Pancreas (tissue), 10 donors: ENCODE measurements at regions not wholly inside any gene's neighbourhood (a gene's known extent, or its start where the extent isn't known, plus 50 kb on each side); places are given as distances from the start of the nearest gene placed in this dataset.

ENCODE experiments used
- ATAC-seq, 4 donors: fragments of 200-7000 bp; cut with Tn5 transposase; one replicate each; pipeline versions ENCODE4 v1.8.0 to v1.9.1; 2020; ENCODE audit warnings: mild to moderate bottlenecking in 4 of 4, moderate library complexity in 4 of 4
- DNase-seq, 6 donors: peaks; one replicate each; pipeline ENCODE4 v3.0.0-alpha.2; 2020
- FAIRE-seq: peaks from 2 replicates; lab custom pipeline; 2012; peaks lifted over from hg19 to GRCh38; lab: Jason Lieb, UNC
- H3K27ac ChIP-seq, 4 donors: fragments of 200-600 bp; sonication (generic); 1 replicate in 3 of 4; 2 replicates in 1 of 4; pipeline versions ENCODE4 v1.5.0 to v1.8.0; 2020
- H3K27me3 ChIP-seq, 4 donors: fragments of 200-600 bp; one replicate each; pipeline ENCODE4 v1.8.0; 2021
- H3K36me3 ChIP-seq, 3 donors: fragments of 200-600 bp; sonication (generic) in 1 of 3; one replicate each; pipeline versions ENCODE4 v1.5.0 to v1.8.0; 2020 to 2021
- H3K4me1 ChIP-seq, 3 donors: fragments of 200-600 bp; one replicate each; pipeline ENCODE4 v1.8.0; 2021
- H3K4me3 ChIP-seq, 4 donors: fragments of 200-600 bp; sonication (generic) in 2 of 4; one replicate each; pipeline versions ENCODE4 v1.5.0 to v1.8.0; 2020 to 2021
- H3K9me3 ChIP-seq, 4 donors: fragments of 200-600 bp; one replicate each; pipeline ENCODE4 v1.8.0; 2021
- WGBS, 2 donors: extraction: QIAGEN DNeasy Blood & Tissue Kit; methylation state at CpG; one replicate each; pipeline ENCODE4 v1.1.7; 2013; 5-methylcytosine and 5-hydroxymethylcytosine counted together
- intact Hi-C, 3 donors: fragments of 100-400 bp; cut with DNase I; formaldehyde crosslinking; loops; one replicate each; pipeline versions ENCODE4 v1.11.1 to v1.14.2; 2022
- TF ChIP-seq, protein P1 (sequence below), 4 donors: fragments of 200-600 bp; sonication (generic) in 3 of 4; IDR thresholded peaks; one replicate each; pipeline versions ENCODE4 v1.5.0 to v1.8.0; 2021; ENCODE audit warnings: antibody characterized with exemption in 4 of 4
- donor health status: healthy with polysubstance abuse.
- donor health status: DM: no; HTN: no; CAD: no; lungs with moderate emphysema.
- donor health status: DM: no; HTN: no; CAD: no.
- donor health status: control.
- donor health status: control.
- donor health status: Bipolar disorder and iron deficiency.
- donor health status: DM: yes; HTN: yes; CAD: no.
- donor health status: DM: no; HTN: no; CAD: no.
- donor health status: DM: no; HTN: no; CAD: no.
- donor health status: DM: yes; HTN: yes; CAD: no.

GRCh38 chr11:45067966-45068365 is 78.5 kb upstream of the PRDM11 start:
- H3K36me3 ChIP-seq = no peaks in the 10 kb centered on the region
- TF ChIP-seq, protein P1, sequence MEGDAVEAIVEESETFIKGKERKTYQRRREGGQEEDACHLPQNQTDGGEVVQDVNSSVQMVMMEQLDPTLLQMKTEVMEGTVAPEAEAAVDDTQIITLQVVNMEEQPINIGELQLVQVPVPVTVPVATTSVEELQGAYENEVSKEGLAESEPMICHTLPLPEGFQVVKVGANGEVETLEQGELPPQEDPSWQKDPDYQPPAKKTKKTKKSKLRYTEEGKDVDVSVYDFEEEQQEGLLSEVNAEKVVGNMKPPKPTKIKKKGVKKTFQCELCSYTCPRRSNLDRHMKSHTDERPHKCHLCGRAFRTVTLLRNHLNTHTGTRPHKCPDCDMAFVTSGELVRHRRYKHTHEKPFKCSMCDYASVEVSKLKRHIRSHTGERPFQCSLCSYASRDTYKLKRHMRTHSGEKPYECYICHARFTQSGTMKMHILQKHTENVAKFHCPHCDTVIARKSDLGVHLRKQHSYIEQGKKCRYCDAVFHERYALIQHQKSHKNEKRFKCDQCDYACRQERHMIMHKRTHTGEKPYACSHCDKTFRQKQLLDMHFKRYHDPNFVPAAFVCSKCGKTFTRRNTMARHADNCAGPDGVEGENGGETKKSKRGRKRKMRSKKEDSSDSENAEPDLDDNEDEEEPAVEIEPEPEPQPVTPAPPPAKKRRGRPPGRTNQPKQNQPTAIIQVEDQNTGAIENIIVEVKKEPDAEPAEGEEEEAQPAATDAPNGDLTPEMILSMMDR (IDR thresholded peaks at IDR 0.05) = no peak
- H3K4me1 ChIP-seq = no peaks in the 10 kb centered on the region
- 86 to 92% methylated on average over 1 of the region's 1 CpG for WGBS, 2 donors
- intact Hi-C loops = no loop called here
- no peak overlapping the region for H3K4me3 ChIP-seq
- no peaks in the 10 kb centered on the region for H3K27me3 ChIP-seq
- FAIRE-seq (no peak), DNase-seq (no peak), ATAC-seq (no peak)
- H3K9me3 ChIP-seq = peaks cover 0 to 3% (median 0%) of the 10 kb centered on the region in 4 donors
- no peak overlapping the region for H3K27ac ChIP-seq

DNA sequence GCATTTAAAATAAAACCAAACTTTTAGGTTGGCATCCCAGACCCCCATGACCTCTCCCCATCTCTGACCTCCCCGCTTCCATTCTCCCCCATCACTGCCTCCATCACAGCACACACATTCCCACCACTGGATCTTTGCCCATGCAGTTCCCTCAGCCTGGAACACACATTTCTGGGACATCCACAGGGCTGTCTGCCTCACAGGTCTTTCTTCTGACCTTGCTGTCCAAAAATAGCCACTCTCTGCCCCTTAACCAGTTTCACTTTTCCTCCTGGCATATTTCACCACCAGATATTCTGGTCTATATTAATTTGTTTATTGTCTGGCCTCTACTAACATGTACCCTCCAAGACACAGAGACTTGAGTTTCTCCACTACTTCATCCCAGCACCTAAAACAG is 75.2 kb upstream of the PRDM11 start:
- TF ChIP-seq, protein P1 (IDR thresholded peaks at IDR 0.05) = no peak
- Histone ChIP-seq H3K27ac (no peak overlapping the region), H3K4me1 (no peaks in the 10 kb centered on the region), H3K4me3 (no peak overlapping the region), H3K9me3 (no peaks in the 10 kb centered on the region), H3K36me3 (no peaks in the 10 kb centered on the region), H3K27me3 (no peaks in the 10 kb centered on the region)
- FAIRE-seq (no peak), DNase-seq (no peak), ATAC-seq (no peak)
- intact Hi-C loops = loop anchor here in 1 of 3 donors (10.0 kb wide), 1 partner anchor 506 kb away; the partner anchor contains the start of gene CD82
- WGBS, 2 donors = 98 to 100% methylated on average over 1 of the region's 1 CpG

DNA sequence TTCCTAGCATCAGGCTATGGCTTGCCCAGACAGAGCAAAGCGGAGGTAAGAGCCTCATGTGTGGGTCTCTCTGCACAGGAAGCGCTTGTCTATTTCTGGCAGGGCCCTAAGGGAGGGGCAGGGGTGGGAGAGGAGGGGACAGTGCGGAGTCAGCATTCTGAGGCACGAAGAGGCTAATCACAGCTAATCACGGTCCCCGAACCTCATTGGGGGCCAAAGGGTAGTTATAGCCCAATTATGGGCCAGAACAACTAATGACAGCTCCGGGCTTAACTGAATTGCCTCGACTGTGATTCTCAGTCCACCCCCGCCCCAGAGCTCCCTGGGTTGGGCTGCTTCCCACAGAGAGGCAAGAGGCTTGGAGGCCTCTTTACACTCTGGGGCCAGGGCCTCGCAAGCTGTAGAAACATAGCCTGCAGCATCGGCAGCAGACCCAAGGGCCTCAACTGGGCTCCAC is 72.7 kb upstream of the PRDM11 start:
- Histone ChIP-seq H3K4me1 (no peaks in the 10 kb centered on the region), H3K36me3 (no peaks in the 10 kb centered on the region), H3K9me3 (no peaks in the 10 kb centered on the region), H3K27ac (no peak overlapping the region), H3K27me3 (no peaks in the 10 kb centered on the region), H3K4me3 (no peak overlapping the region)
- ATAC-seq = peak in 3 of 4 donors; percentile 14 to 55 (median 31)
- intact Hi-C loops = loop anchor here in 1 of 3 donors (10.0 kb wide), 1 partner anchor 509 kb away; the partner anchor contains the start of gene CD82
- no peak for DNase-seq
- WGBS, 2 donors = 79 to 80% methylated on average over 11 of the region's 11 CpGs
- TF ChIP-seq, protein P1 (IDR thresholded peaks at IDR 0.05) = no peak
- no peak for FAIRE-seq

- intact Hi-C loops = loop anchor here in 1 of 3 donors (10.0 kb wide), 1 partner anchor 511 kb away; the partner anchor contains the start of gene CD82
- FAIRE-seq = no peak
Measured at GRCh38 chr11:45075519-45075918, 70.9 kb upstream of the PRDM11 start.

DNA sequence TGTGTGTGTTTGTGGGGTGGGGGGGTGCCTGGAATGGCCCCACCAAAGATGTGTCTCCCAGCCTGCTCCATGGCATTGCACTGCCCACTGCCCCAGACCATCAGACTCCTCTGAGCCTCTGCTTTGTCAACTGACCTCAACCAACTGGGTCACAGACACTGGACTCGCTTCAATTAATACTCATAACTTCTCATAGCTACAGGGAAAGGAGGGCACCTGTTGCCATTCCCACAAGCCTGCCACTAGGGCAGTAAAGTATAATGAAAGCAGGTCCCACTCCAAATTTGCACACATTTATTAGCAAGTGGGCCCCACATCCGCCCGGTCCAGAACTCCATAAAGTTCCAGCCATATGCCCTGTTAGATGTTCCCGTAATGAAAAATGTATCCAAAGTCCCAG is 70.5 kb upstream of the PRDM11 start:
- FAIRE-seq = no peak
- Histone ChIP-seq H3K27me3 (no peaks in the 10 kb centered on the region), H3K4me1 (no peaks in the 10 kb centered on the region), H3K4me3 (no peak overlapping the region), H3K36me3 (no peaks in the 10 kb centered on the region), H3K9me3 (no peaks in the 10 kb centered on the region), H3K27ac (no peak overlapping the region)
- intact Hi-C loops = loop anchor here in 1 of 3 donors (10.0 kb wide), 1 partner anchor 511 kb away; the partner anchor contains the start of gene CD82
- 62 to 64% methylated on average over 4 of the region's 4 CpGs for WGBS, 2 donors
- DNase-seq = peak in 4 of 6 donors; percentile 26 to 64 (median 43)
- TF ChIP-seq, protein P1 (IDR thresholded peaks at IDR 0.05) = no peak
- peak; percentile 36 to 89 (median 84) for ATAC-seq

More at GRCh38 chr11:45075519-45075918, 70.9 kb upstream of the PRDM11 start:
- WGBS, 2 donors = 91 to 92% methylated on average over 4 of the region's 4 CpGs
- no peak for ATAC-seq
- DNase-seq = no peak
- Histone ChIP-seq H3K4me1 (no peaks in the 10 kb centered on the region), H3K27ac (no peak overlapping the region), H3K4me3 (no peak overlapping the region), H3K9me3 (no peaks in the 10 kb centered on the region), H3K36me3 (no peaks in the 10 kb centered on the region), H3K27me3 (no peaks in the 10 kb centered on the region)
- TF ChIP-seq, protein P1 (IDR thresholded peaks at IDR 0.05) = no peak
